HepG2 (cell line): ENCODE measurements at regions not wholly inside any gene's neighbourhood (a gene's known extent, or its start where the extent isn't known, plus 50 kb on each side); places are given as distances from the start of the nearest gene placed in this dataset.

Experiments
- ATAC-seq: fragments of 200-7000 bp; cut with Tn5 transposase; 3 replicates; pipeline ENCODE4 v1.9.1; 2020; ENCODE audit warnings: mild to moderate bottlenecking, moderate library complexity
- BruUV-seq: library from RNA; stranded (reverse); fragments of 400-500 nt; replicated peaks from 2 replicates; lab custom pipeline; 2021; lab: Mats Ljungman, UMichigan
- CTCF ChIA-PET: fragments of 300-600 bp; formaldehyde crosslinking; extraction: SDS; loops from one replicate; lab custom pipeline; 2021; ENCODE audit warnings: low total read pairs, inconsistent platforms, low intra/inter-chr PET ratio; lab: Yijun Ruan, JAX
- POLR2A ChIA-PET: fragments of 350-600 bp; sonication (Branson Sonifier 250); formaldehyde crosslinking; loops from one replicate; lab custom pipeline; 2020; ENCODE audit warnings: antibody characterized with exemption, inconsistent platforms; lab: Yijun Ruan, JAX
- DNase-seq: peaks from one replicate; pipeline ENCODE4 v3.0.0-alpha.2; 2015; ENCODE audit warnings: low spot score
- FAIRE-seq: peaks from 3 replicates; lab custom pipeline; 2011; peaks lifted over from hg19 to GRCh38; lab: Jason Lieb, UNC
- H2AFZ ChIP-seq: one replicate; pipeline ENCODE4 v1.6.1; 2011; ENCODE audit warnings: low read length, inconsistent platforms
- H3K27ac ChIP-seq: fragments of 300-600 bp; 3 replicates; pipeline ENCODE4 v1.8.0; 2011; ENCODE audit warnings: mixed run types, mild to moderate bottlenecking, mixed read lengths, low read length, inconsistent platforms; ENCODE audit not compliant: insufficient read depth; ENCODE audit errors: extremely low read length
- H3K27me3 ChIP-seq, 2 experiments: fragments of 200-600 bp in 1 of 2; 2 replicates in 1 of 2; 3 replicates in 1 of 2; pipeline versions ENCODE4 v1.6.0 to v1.8.0; 2011; ENCODE audit warnings: low read length in 2 of 2, mild to moderate bottlenecking in 2 of 2, moderate library complexity in 2 of 2, inconsistent platforms in 1 of 2; ENCODE audit not compliant: insufficient read depth in 2 of 2, control insufficient read depth in 1 of 2
- H3K36me3 ChIP-seq, 2 experiments: fragments of 200-600 bp in 1 of 2; replicated peaks in 1 of 2; 2 replicates in 1 of 2; 3 replicates in 1 of 2; pipeline versions ENCODE4 v1.5.1 to v1.8.0; 2011; ENCODE audit warnings: low read length in 2 of 2, inconsistent platforms in 1 of 2; ENCODE audit not compliant: insufficient read depth in 2 of 2, control insufficient read depth in 1 of 2
- H3K4me1 ChIP-seq: 2 replicates; pipeline ENCODE4 v1.5.1; 2012; ENCODE audit warnings: low read length, inconsistent platforms; ENCODE audit not compliant: insufficient read depth
- H3K4me2 ChIP-seq: 2 replicates; pipeline ENCODE4 v1.6.0; 2011; ENCODE audit warnings: low read depth, low read length, inconsistent platforms
- H3K4me3 ChIP-seq, 3 experiments: fragments of 200-600 bp in 1 of 3; sonication (generic), shearing (Covaris generic) in 1 of 3; replicated peaks in 1 of 3; 2 replicates each; pipeline ENCODE4 v1.5.1; 2011 to 2016; ENCODE audit warnings: low read length in 3 of 3, inconsistent platforms in 2 of 3, low read depth in 2 of 3, mild to moderate bottlenecking in 2 of 3, control low read depth in 1 of 3, mixed read lengths in 1 of 3; ENCODE audit not compliant: insufficient read depth in 1 of 3
- H3K79me2 ChIP-seq: one replicate; pipeline ENCODE4 v1.6.1; 2011; ENCODE audit warnings: low read length, inconsistent platforms; ENCODE audit not compliant: insufficient read depth
- H3K9ac ChIP-seq: 2 replicates; pipeline ENCODE4 v1.6.0; 2011; ENCODE audit warnings: mild to moderate bottlenecking, low read depth, low read length, inconsistent platforms; ENCODE audit not compliant: insufficient read depth
- H3K9me3 ChIP-seq: 2 replicates; pipeline ENCODE4 v1.5.1; 2012; ENCODE audit warnings: mild to moderate bottlenecking, low read length
- H4K20me1 ChIP-seq: 2 replicates; pipeline ENCODE4 v1.6.0; 2011; ENCODE audit warnings: inconsistent platforms, mild to moderate bottlenecking, low read length, moderate library complexity; ENCODE audit not compliant: insufficient read depth
- ARID2 ChIP-seq: sonication (generic); formaldehyde crosslinking; IDR thresholded peaks from 2 replicates; pipeline ENCODE4 v1.8.1; 2022; ENCODE audit warnings: mild to moderate bottlenecking, missing genetic modification reagents, borderline replicate concordance
- FOXO4 ChIP-seq: sonication (generic); formaldehyde crosslinking; conservative IDR thresholded peaks from 2 replicates; pipeline ENCODE4 v1.8.1; 2023; ENCODE audit warnings: missing genetic modification reagents
- GATAD1 ChIP-seq: IDR thresholded peaks from 2 replicates; pipeline ENCODE4 v1.6.1; 2016; ENCODE audit warnings: missing genetic modification reagents, missing compliant biosample characterization
- KAT2B ChIP-seq: fragments of 150-350 bp; IDR thresholded peaks from 2 replicates; pipeline ENCODE4 v1.6.1; 2014; ENCODE audit warnings: low read depth, low read length, borderline replicate concordance
- KMT2B ChIP-seq: IDR thresholded peaks from 2 replicates; pipeline ENCODE4 v1.6.1; 2016; ENCODE audit warnings: missing genetic modification reagents, missing compliant biosample characterization
- MXD3 ChIP-seq: IDR thresholded peaks from 2 replicates; pipeline ENCODE4 v1.6.1; 2016; ENCODE audit warnings: mild to moderate bottlenecking, missing biosample characterization, missing genetic modification reagents
- PAF1 ChIP-seq: IDR thresholded peaks from 2 replicates; pipeline ENCODE4 v1.6.1; 2016; ENCODE audit warnings: missing genetic modification reagents, missing compliant biosample characterization
- PBX2 ChIP-seq: IDR thresholded peaks from 2 replicates; pipeline ENCODE4 v1.6.1; 2016; ENCODE audit warnings: control low read depth
- RFX3 ChIP-seq: IDR thresholded peaks from 2 replicates; pipeline ENCODE4 v1.6.1; 2016; ENCODE audit warnings: missing biosample characterization, missing genetic modification reagents
- SAP130 ChIP-seq: IDR thresholded peaks from 2 replicates; pipeline ENCODE4 v1.6.1; 2016; ENCODE audit warnings: low read depth
- TEAD3 ChIP-seq: optimal IDR thresholded peaks from 2 replicates; pipeline ENCODE3; 2016; ENCODE audit warnings: borderline replicate concordance
- TFDP1 ChIP-seq: IDR thresholded peaks from 2 replicates; pipeline ENCODE4 v1.6.1; 2016; ENCODE audit warnings: missing compliant biosample characterization, missing genetic modification reagents, borderline replicate concordance
- ZNF432 ChIP-seq: sonication (generic); formaldehyde crosslinking; IDR thresholded peaks from 2 replicates; pipeline ENCODE4 v1.5.0; 2020; ENCODE audit warnings: missing genetic modification reagents, mild to moderate bottlenecking, borderline replicate concordance
- ZNF629 ChIP-seq: sonication (generic); formaldehyde crosslinking; conservative IDR thresholded peaks from 2 replicates; pipeline ENCODE4 v1.5.0; 2020; ENCODE audit warnings: missing genetic modification reagents
- ZNF644 ChIP-seq: IDR thresholded peaks from 2 replicates; pipeline ENCODE4 v1.6.1; 2016; ENCODE audit warnings: low read depth
- ZNF660 ChIP-seq: sonication (generic); formaldehyde crosslinking; IDR thresholded peaks from 2 replicates; pipeline ENCODE4 v1.5.1; 2020; ENCODE audit warnings: mild to moderate bottlenecking, low read depth, missing genetic modification reagents, borderline replicate concordance
- ZNF678 ChIP-seq: sonication (generic); formaldehyde crosslinking; IDR thresholded peaks from 2 replicates; pipeline ENCODE4 v1.4.0; 2020; ENCODE audit warnings: mild to moderate bottlenecking, missing genetic modification reagents
- ZNF776 ChIP-seq: sonication (generic); formaldehyde crosslinking; IDR thresholded peaks from 2 replicates; pipeline ENCODE4 v1.4.0; 2020; ENCODE audit warnings: mild to moderate bottlenecking, missing genetic modification reagents
- ZSCAN29 ChIP-seq: sonication (generic); formaldehyde crosslinking; conservative IDR thresholded peaks from 2 replicates; pipeline ENCODE4 v1.4.0; 2020; ENCODE audit warnings: mild to moderate bottlenecking, missing genetic modification reagents
- WGBS: methylation state at CpG from one replicate; pipeline ENCODE4 v1.1.6; 2017; ENCODE audit warnings: low lambda C conversion rate; 5-methylcytosine and 5-hydroxymethylcytosine counted together
- in situ Hi-C: cut with HindIII; loops from 2 replicates; pipeline ENCODE4 v1.10.0; 2017; ENCODE audit warnings: low pct_unique_long_range_greater_than_20kb; ENCODE audit not compliant: extremely low pct_ligation_motif_present
- intact Hi-C: fragments of 100-400 bp; cut with micrococcal nuclease; formaldehyde crosslinking; loops from one replicate; pipeline ENCODE4 v1.10.0; 2022; ENCODE audit not compliant: unreplicated experiment

- DNase-seq (no peak), FAIRE-seq (no peak), ATAC-seq (no peak)
- intact Hi-C loops (no loop called here), in situ Hi-C loops (no loop called here)
- Histone ChIP-seq H3K4me1 (peaks cover 77% of the 10 kb centered on the region), H3K4me3 (no peak overlapping the region), H2AFZ (no peak overlapping the region), H3K27me3 (no peaks in the 10 kb centered on the region), H3K27ac (no peak overlapping the region), H3K9ac (no peak overlapping the region), H4K20me1 (no peaks in the 10 kb centered on the region), H3K79me2 (no peaks in the 10 kb centered on the region), H3K4me2 (no peak overlapping the region), H3K36me3 (no peaks in the 10 kb centered on the region), H3K9me3 (no peaks in the 10 kb centered on the region)
- CTCF ChIA-PET, result no interaction called here
- BruUV-seq, result no TSS peak
- WGBS, result 96% methylated on average over 6 of the region's 6 CpGs
- POLR2A ChIA-PET, result no interaction called here
- TF ChIP-seq ZSCAN29 (CRISPR knock-in tag) (no peak), ARID2 (no peak), KMT2B (CRISPR knock-in tag) (no peak), ZNF660 (no peak), TEAD3 (no peak), MXD3 (CRISPR knock-in tag) (no peak), PBX2 (no peak), ZNF629 (CRISPR knock-in tag) (no peak), SAP130 (no peak), GATAD1 (CRISPR knock-in tag) (no peak), RFX3 (CRISPR knock-in tag) (no peak), ZNF678 (CRISPR knock-in tag) (no peak), ZNF432 (CRISPR knock-in tag) (no peak), TFDP1 (CRISPR knock-in tag) (no peak), PAF1 (CRISPR knock-in tag) (no peak), ZNF644 (CRISPR knock-in tag) (no peak), FOXO4 (no peak), KAT2B (no peak), ZNF776 (CRISPR knock-in tag) (no peak)
Observed at GRCh38 chr10:44240584-44241205, 144.2 kb downstream of the CXCL12 start.
